ENCODE measurements at regions not wholly inside any gene's neighbourhood (a gene's known extent, or its start where the extent isn't known, plus 50 kb on each side); places are given as distances from the start of the nearest gene placed in this dataset.

DNA sequence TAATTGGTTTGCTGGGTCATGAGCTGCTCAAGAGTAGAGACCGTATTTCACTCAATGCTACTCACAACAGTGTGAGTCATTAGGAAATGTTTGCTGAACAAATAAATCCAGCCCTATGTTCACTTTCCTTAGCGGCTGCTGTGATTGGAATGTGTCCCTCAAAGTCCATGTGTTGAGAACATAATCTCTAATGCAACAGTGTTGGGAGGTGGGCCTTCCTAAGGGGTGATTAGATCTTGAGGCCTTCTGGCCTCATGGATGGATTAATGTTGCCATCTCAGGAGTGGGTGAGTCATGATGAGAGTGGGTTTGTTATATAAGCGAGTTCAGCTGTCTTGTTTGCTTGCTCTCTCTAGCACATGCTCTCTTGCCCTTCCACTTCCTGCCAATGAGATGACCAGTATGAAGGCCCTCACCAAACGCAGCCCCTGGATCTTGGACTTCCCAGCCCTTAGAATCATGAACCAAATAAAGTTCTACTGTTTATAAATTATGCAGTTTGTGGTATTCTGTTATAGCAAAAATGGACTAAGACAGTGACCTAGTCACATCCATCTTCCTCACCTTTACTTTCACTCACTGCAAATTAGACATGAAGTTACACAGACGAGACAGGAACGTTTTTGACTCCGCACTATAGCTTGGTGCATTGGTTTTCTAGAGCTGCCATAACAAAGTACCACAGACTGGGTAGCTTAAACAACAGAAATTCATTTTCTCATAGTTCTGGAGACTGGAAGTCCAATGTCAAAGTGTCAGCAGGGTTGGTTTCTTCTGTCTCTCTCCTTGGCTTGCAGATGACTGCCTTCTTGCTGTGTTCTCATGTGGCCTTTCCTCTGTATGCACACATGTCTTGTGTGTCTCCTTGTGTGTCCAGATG, 50.9 kb upstream of the FAM169A start:
- H3K9me3 ChIP-seq (replicated peaks), result no peaks in the 10 kb centered on the region; the same call in none of the 2 replicates
- no peaks in the 10 kb centered on the region for H3K27me3 ChIP-seq
- DNase-seq, result peak; percentile 44 to 52

More for the DNA sequence above, 50.9 kb upstream of the FAM169A start:
- no peaks in the 10 kb centered on the region for H3K36me3 ChIP-seq
- H3K4me3 ChIP-seq, result no peak overlapping the region
- peaks cover 5% of the 10 kb centered on the region for H3K4me1 ChIP-seq
- H3K27ac ChIP-seq, result no peak overlapping the region

Data from SJCRH30 (cell line).